Ramos (cell line): ENCODE measurements at regions not wholly inside any gene's neighbourhood (a gene's known extent, or its start where the extent isn't known, plus 50 kb on each side); places are given as distances from the start of the nearest gene placed in this dataset.

Experiments
- in situ Hi-C: fragments of 300-500 bp; cut with MboI; formaldehyde crosslinking; loops from one replicate; pipeline ENCODE4 v1.14.3; 2022; ENCODE audit warnings: low sequenced_read_pairs; ENCODE audit not compliant: unreplicated experiment

- in situ Hi-C loops, result no loop called here
Observed at GRCh38 chr1:39085174-39085573, 59.0 kb downstream of the NDUFS5 start.

DNA sequence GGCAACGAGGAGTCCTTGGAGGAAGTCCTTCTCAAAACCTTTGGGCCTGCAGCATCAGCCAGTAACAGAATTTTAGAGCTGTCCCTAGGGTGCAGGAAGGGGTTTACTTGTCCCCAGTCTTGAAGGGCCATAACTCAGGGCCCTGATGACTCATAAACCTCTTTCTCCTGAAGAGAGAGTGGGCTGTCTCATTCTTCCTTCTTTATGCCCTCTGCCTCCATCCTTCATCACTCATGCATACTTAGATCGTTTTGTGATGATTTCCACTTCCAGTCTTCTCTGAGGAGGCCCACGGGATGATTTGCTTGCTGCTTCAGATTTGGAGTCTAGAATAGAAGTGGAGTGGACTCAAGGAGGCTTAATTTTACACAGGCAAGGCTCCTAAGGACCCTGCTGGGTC lies 60.2 kb downstream of the NDUFS5 start:
- in situ Hi-C loops, result no loop called here

GRCh38 chr1:39086865-39087409 lies 60.8 kb downstream of the NDUFS5 start:
- in situ Hi-C loops, result no loop called here

- in situ Hi-C loops, result no loop called here
Observed at GRCh38 chr1:39087435-39087834, 61.3 kb downstream of the NDUFS5 start.

GRCh38 chr1:39088658-39089057 lies 62.5 kb downstream of the NDUFS5 start:
- in situ Hi-C loops, result no loop called here

DNA sequence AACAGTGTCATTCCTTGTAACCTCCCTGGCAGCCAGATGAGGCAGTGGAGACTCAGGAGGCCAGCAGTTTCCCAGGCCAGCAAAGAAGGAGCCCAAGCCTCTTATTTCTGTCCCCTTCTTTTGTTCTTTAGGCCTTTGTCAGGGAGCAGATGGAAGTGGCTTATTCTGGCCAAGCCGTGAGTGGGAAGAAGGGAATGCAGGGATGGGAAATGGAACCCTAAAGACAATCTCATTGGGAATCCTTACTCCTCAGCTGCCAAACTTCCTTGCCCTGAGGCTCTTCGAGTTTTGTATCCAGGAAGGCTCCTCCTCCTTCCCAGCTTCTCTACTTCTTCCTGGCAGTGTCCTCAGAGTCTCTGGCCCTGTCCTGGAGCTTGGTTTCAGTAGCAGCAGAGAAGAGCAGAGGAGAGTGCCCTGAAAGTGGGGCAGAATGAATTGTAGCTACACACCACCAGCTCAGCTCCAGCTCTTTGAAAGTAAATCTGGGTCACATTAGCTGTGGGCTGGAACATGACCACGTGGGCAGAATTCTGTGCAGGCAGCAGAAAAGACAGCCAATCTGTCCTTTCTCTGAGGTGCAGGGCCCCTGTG lies 63.9 kb downstream of the NDUFS5 start:
- in situ Hi-C loops, result no loop called here

- in situ Hi-C loops, result no loop called here
Observed at GRCh38 chr1:39090757-39091380, 64.7 kb downstream of the NDUFS5 start.

GRCh38 chr1:39091845-39092645 lies 65.9 kb downstream of the NDUFS5 start:
- in situ Hi-C loops, result no loop called here

DNA sequence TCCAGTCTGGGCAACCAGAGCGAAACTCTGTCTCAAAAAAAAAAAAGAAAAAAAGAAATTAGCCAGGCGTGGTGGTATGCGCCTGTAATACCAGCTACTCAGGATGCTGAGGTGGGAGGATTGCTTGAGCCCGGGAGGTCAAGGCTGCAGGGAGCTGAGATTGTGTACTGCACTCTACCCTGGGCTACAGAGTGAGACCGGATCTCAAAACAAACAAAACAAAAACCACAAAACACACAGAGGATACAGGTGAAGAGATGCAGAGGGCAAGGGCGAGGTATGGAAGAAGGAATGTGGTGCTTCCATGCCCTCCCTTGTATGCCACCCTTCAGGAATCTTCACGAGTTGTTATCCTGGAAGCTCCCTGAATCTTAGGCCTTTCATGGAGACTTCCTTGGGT lies 68.5 kb downstream of the NDUFS5 start:
- in situ Hi-C loops, result no loop called here

DNA sequence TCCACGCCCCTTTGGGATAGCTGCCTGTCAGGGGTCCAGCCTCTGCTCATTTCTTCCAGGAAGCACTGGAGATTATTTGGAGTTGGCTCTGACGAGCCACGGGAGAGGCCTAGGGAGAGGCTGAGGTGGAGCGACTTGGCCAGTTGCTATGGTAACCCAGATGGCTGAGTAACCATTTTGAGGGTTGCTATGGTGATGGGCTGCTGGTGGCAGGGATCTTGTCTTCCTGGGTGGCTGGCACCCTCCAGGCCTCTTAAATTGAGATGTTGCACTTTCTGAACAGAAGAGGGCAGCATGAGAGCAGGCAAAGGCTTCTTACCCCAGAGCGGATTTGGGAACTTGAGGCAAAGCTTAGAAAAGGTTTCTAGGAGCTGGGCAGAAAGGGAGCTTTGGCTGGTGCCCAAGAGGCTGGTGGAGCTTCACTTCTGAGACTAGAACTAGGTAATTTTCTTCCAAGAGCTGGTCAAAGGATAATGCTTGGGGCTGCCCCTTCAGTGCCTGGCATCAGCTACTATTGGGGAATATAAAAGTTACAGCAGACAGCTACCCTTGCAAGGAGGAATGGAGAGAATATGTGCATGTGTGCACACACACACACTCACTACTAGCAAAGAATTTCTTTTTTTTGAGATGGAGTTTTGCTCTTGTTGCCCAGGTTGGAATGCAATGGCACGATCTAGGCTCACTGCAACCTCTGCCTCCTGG lies 72.5 kb downstream of the NDUFS5 start:
- in situ Hi-C loops, result no loop called here

DNA sequence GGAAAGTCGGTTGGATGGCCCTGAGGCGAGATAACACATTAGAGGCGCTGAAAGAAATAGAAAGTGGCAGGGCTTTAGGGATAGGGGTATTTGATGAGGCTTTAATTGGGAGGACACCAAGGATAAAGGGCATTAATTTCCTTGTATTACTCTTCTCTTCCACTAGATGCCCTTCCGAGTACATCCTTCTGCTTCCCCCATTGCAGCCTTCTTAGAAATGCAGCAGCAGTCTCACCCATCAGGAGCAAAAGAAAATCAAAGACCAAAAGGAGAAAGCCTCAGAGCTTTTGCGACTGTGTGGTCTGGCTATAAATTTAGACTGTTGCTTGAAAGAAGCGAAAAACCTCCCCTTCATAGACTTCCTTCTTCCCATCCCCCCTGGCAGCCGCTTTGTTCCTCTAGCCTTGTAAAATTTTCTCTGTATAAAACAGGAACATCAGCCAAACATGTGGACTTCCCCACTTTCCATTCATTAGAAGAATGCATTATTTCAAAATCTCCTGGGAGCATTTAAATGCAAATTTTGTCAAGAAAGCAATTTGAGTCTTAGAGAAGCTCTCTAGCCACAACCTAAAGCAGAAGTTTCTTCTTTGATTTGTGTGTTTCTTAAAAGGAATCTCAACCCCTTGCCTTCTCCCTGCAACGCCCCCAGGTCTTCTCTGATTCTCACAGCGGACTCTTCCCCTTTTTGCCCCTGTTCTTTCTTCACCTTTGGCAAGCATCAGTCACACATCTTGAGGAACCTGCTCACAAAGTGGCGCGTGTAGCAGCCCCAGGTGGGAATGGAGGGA lies 76.6 kb downstream of the NDUFS5 start:
- in situ Hi-C loops, result loop anchor here (5.0 kb wide), 1 partner anchor 155 kb away; no protein-coding TSS in a partner anchor

DNA sequence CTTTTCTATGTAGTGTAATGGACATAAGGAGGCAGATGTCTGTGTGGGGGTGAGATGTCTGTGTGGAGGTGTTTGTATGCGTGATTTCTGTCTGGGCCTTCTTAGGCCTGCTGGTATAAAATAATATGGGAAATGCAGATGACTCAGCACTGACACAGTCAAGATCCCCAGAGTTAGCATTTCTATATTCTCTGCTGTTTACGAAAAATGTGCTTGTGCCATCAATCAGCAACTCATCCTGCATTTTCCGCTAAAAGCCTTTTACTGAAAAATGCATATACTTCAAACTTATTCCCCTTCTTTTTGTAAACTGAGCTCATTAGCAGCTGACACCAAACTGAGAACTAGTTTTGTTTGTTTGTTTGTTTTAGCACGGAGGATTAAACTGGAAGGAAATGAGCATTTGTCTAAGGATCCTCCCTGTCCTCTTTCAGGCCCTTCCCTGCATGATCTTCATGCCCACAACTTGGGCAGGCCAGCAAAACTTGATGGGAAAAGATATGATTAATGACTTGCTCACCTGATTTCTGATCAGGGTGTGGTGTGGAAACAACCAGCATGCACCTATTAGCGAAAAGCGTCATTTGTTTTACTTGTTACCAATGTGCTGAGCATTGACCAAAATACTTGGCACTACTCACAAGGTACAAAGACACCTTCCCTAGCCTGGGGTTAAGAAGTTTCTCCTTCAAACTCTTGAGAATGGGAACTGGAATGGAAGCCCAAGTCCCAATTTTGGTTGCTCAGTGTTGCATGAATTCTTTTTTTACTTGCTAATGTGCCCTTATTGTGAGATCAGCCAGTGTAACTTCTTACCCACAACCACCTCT lies 77.4 kb downstream of the NDUFS5 start:
- in situ Hi-C loops, result loop anchor here (5.0 kb wide), 1 partner anchor 154 kb away; no protein-coding TSS in a partner anchor

- in situ Hi-C loops, result loop anchor here (5.0 kb wide), 1 partner anchor 153 kb away; no protein-coding TSS in a partner anchor
Observed at GRCh38 chr1:39104158-39105060, 78.3 kb downstream of the NDUFS5 start.

DNA sequence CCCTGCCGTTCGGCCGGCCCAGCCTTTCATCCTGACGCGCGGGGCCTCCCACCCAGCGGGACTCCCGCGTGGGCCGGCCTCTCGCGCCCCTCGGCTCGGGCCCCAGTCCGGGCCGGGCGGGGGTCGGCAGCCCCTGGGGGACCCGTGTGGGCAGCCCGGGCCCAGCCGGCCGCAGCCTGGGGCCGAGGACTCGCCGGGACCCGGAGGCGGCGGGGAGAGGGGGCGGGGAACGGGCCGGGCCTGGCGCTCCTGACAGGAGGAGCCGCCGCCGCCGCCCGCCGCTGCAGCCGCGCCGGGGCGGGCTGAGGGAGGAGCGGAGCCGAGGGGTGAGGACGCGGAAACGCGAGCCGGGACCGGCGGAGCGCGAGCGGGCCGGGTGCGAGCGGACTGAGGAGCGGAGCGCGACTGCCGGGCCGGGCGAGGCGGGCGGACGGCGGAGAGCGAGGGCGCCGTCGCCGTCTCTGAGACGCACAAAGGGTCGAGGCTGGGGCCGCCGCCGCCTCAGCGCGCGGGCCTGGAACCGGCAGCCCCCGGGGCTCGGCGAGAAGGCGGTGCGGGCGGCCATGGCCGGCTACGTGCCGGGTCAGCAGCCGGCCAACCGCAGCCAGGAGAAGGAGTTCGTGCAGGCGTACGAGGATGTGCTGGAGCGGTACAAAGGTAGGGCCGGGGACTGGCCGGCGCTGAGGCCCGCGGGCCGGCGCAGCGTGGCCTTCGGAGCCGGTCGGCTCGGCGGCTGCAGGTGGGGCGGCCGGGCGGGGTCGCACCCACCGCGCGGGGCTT lies 79.1 kb downstream of the NDUFS5 start:
- in situ Hi-C loops, result no loop called here

GRCh38 chr1:39105841-39106765 lies 80.0 kb downstream of the NDUFS5 start:
- in situ Hi-C loops, result no loop called here

- in situ Hi-C loops, result no loop called here
Observed at GRCh38 chr1:39106801-39107327, 80.7 kb downstream of the NDUFS5 start.
